H1 (cell line): ENCODE measurements at regions not wholly inside any gene's neighbourhood (a gene's known extent, or its start where the extent isn't known, plus 50 kb on each side); places are given as distances from the start of the nearest gene placed in this dataset.

ENCODE experiments used
- CTCF ChIA-PET: fragments of 300-600 bp; sonication (Branson Sonifier 250); formaldehyde crosslinking; loops from one replicate; lab custom pipeline; 2021; ENCODE audit not compliant: partially characterized antibody; lab: Charles Lee
- POLR2A ChIA-PET: fragments of 300-600 bp; sonication (Branson Sonifier 250); formaldehyde crosslinking; loops from one replicate; lab custom pipeline; 2021; ENCODE audit warnings: inconsistent platforms; ENCODE audit not compliant: partially characterized antibody; lab: Charles Lee
- DNase-seq, 2 experiments: peaks; one replicate each; pipeline versions ENCODE4 v3.0.0 to v3.0.0-alpha.2; 2010 to 2022; ENCODE audit warnings: low spot score in 2 of 2, low read depth in 1 of 2, mixed read lengths in 1 of 2
- FAIRE-seq: peaks from 2 replicates; lab custom pipeline; 2011; peaks lifted over from hg19 to GRCh38; lab: Jason Lieb, UNC
- H2AFZ ChIP-seq: 2 replicates; pipeline ENCODE4 v1.8.1; 2012; ENCODE audit warnings: low read length, inconsistent platforms
- H2AK5ac ChIP-seq: 2 replicates; pipeline ENCODE4 v1.6.1; 2013; ENCODE audit warnings: low read depth, low read length
- H2BK120ac ChIP-seq: replicated peaks from 2 replicates; pipeline ENCODE3; 2013; ENCODE audit warnings: low read depth, low read length, inconsistent platforms
- H2BK12ac ChIP-seq: 2 replicates; pipeline ENCODE4 v1.6.1; 2013; ENCODE audit warnings: low read depth, low read length
- H2BK15ac ChIP-seq: 2 replicates; pipeline ENCODE4 v1.6.1; 2013; ENCODE audit warnings: low read length
- H2BK20ac ChIP-seq: 2 replicates; pipeline ENCODE4 v1.6.1; 2013; ENCODE audit warnings: low read length
- H2BK5ac ChIP-seq: 2 replicates; pipeline ENCODE4 v1.6.1; 2013; ENCODE audit warnings: low read depth, low read length
- H3K14ac ChIP-seq: 2 replicates; pipeline ENCODE4 v1.6.1; 2013; ENCODE audit warnings: inconsistent platforms; ENCODE audit not compliant: insufficient read length
- H3K18ac ChIP-seq: 2 replicates; pipeline ENCODE4 v1.6.1; 2013; ENCODE audit warnings: low read length; ENCODE audit errors: extremely low read depth
- H3K23ac ChIP-seq: 2 replicates; pipeline ENCODE4 v1.6.1; 2013; ENCODE audit warnings: inconsistent platforms; ENCODE audit not compliant: insufficient read length
- H3K23me2 ChIP-seq: 2 replicates; pipeline ENCODE4 v1.6.1; 2013; ENCODE audit warnings: low read depth, low read length
- H3K27ac ChIP-seq: 2 replicates; pipeline ENCODE4 v1.6.1; 2011; ENCODE audit warnings: low read depth, low read length, inconsistent platforms
- H3K27me3 ChIP-seq, 4 experiments: replicated peaks in 1 of 4; 1 replicate in 1 of 4; 2 replicates in 3 of 4; pipeline versions ENCODE4 v1.6.1 to v1.8.1; 2011 to 2013; ENCODE audit warnings: low read length in 3 of 4, mild to moderate bottlenecking in 3 of 4, inconsistent platforms in 2 of 4, mixed read lengths in 2 of 4, moderate library complexity in 1 of 4; ENCODE audit not compliant: control insufficient read depth in 3 of 4, insufficient read depth in 3 of 4; ENCODE audit errors: extremely low read depth in 1 of 4
- H3K36me3 ChIP-seq, 4 experiments: 2 replicates each; pipeline versions ENCODE4 v1.6.1 to v1.8.1; 2011 to 2013; ENCODE audit warnings: mild to moderate bottlenecking in 4 of 4, low read length in 3 of 4, moderate library complexity in 2 of 4, control low read depth in 1 of 4, inconsistent platforms in 1 of 4; ENCODE audit not compliant: insufficient read depth in 4 of 4, control insufficient read depth in 2 of 4
- H3K4ac ChIP-seq: replicated peaks from 2 replicates; pipeline ENCODE3; 2013; ENCODE audit warnings: low read length, low read depth, mixed read lengths, inconsistent platforms; ENCODE audit not compliant: insufficient read length
- H3K4me1 ChIP-seq, 4 experiments: replicated peaks in 1 of 4; 1 replicate in 1 of 4; 2 replicates in 3 of 4; pipeline versions ENCODE4 v1.6.1 to v1.8.1; 2011 to 2013; ENCODE audit warnings: low read length in 3 of 4, inconsistent platforms in 2 of 4, mixed read lengths in 1 of 4; ENCODE audit not compliant: insufficient read depth in 4 of 4, control insufficient read depth in 3 of 4
- H3K4me2 ChIP-seq, 2 experiments: 2 replicates each; pipeline versions ENCODE4 v1.6.1 to v1.8.1; 2011 to 2013; ENCODE audit warnings: low read depth in 2 of 2, low read length in 2 of 2, control low read depth in 1 of 2, inconsistent platforms in 1 of 2, mild to moderate bottlenecking in 1 of 2; ENCODE audit not compliant: insufficient read depth in 1 of 2
- H3K4me3 ChIP-seq, 4 experiments: fragments of 200-600, 300-600 bp in 1 of 4; sonication (generic), shearing (Covaris generic), sonication (Bioruptor Twin) in 1 of 4; 2 replicates each; pipeline versions ENCODE4 v1.5.1 to v1.8.1; 2011 to 2016; ENCODE audit warnings: low read length in 4 of 4, low read depth in 3 of 4, control low read depth in 2 of 4, inconsistent platforms in 2 of 4, mild to moderate bottlenecking in 2 of 4, mixed read lengths in 1 of 4, moderate library complexity in 1 of 4; ENCODE audit not compliant: insufficient read depth in 2 of 4; ENCODE audit errors: extremely low read depth in 1 of 4
- H3K56ac ChIP-seq: replicated peaks from 2 replicates; pipeline ENCODE3; 2013; ENCODE audit warnings: low read depth, mild to moderate bottlenecking, mixed read lengths, low read length, inconsistent platforms; ENCODE audit not compliant: insufficient read length
- H3K79me1 ChIP-seq: 2 replicates; pipeline ENCODE4 v1.6.1; 2013; ENCODE audit warnings: low read depth, low read length, control low read depth
- H3K79me2 ChIP-seq, 2 experiments: 2 replicates each; pipeline versions ENCODE4 v1.6.1 to v1.8.1; 2012 to 2013; ENCODE audit warnings: low read length in 2 of 2, mild to moderate bottlenecking in 2 of 2, inconsistent platforms in 1 of 2; ENCODE audit not compliant: insufficient read depth in 2 of 2, control insufficient read depth in 1 of 2
- H3K9ac ChIP-seq, 4 experiments: replicated peaks in 1 of 4; 1 replicate in 1 of 4; 2 replicates in 3 of 4; pipeline versions ENCODE4 v1.6.1 to v1.8.1; 2011 to 2013; ENCODE audit warnings: low read depth in 3 of 4, low read length in 3 of 4, control low read depth in 2 of 4, mild to moderate bottlenecking in 2 of 4, moderate library complexity in 2 of 4, inconsistent platforms in 1 of 4; ENCODE audit errors: extremely low read depth in 1 of 4
- H3K9me3 ChIP-seq, 2 experiments: 2 replicates each; pipeline versions ENCODE4 v1.6.1 to v1.8.1; 2012 to 2013; ENCODE audit warnings: mild to moderate bottlenecking in 2 of 2, moderate library complexity in 2 of 2, control low read depth in 1 of 2, inconsistent platforms in 1 of 2, low read depth in 1 of 2, low read length in 1 of 2, mixed read lengths in 1 of 2; ENCODE audit not compliant: insufficient read depth in 2 of 2
- H4K20me1 ChIP-seq, 2 experiments: replicated peaks in 1 of 2; 2 replicates each; pipeline versions ENCODE3 to v1.8.1; 2011 to 2013; ENCODE audit warnings: inconsistent platforms in 2 of 2, low read length in 2 of 2, mild to moderate bottlenecking in 1 of 2; ENCODE audit not compliant: insufficient read depth in 2 of 2, control insufficient read depth in 1 of 2
- H4K5ac ChIP-seq: 2 replicates; pipeline ENCODE4 v1.6.1; 2013; ENCODE audit warnings: low read length, low read depth, mixed read lengths, inconsistent platforms; ENCODE audit not compliant: insufficient read length
- H4K8ac ChIP-seq: 2 replicates; pipeline ENCODE4 v1.8.0; 2013; ENCODE audit warnings: mild to moderate bottlenecking, moderate library complexity, low read length, inconsistent platforms; ENCODE audit not compliant: insufficient read depth; ENCODE audit errors: extremely low read depth
- H4K91ac ChIP-seq: replicated peaks from 2 replicates; pipeline ENCODE3; 2013; ENCODE audit warnings: low read length, mixed read lengths, inconsistent platforms; ENCODE audit not compliant: insufficient read length
- SIRT6 ChIP-seq: IDR thresholded peaks from one replicate; pipeline ENCODE4 v1.7.1; 2012; ENCODE audit warnings: low read length, inconsistent platforms
- WGBS, 2 experiments: shearing (Covaris generic) in 1 of 2; methylation state at CpG; one replicate each; pipeline versions ENCODE4 v1.1.6 to v1.1.7; 2013 to 2015; ENCODE audit warnings: low lambda C conversion rate in 2 of 2, mixed read lengths in 2 of 2, inconsistent platforms in 1 of 2, low coverage in 1 of 2, missing lambda C conversion rate in 1 of 2; ENCODE audit not compliant: insufficient replicate concordance in 2 of 2, insufficient coverage in 1 of 2, insufficient read length in 1 of 2; ENCODE audit errors: extremely low coverage in 1 of 2, missing lambda C conversion rate in 1 of 2; 5-methylcytosine and 5-hydroxymethylcytosine counted together

DNA sequence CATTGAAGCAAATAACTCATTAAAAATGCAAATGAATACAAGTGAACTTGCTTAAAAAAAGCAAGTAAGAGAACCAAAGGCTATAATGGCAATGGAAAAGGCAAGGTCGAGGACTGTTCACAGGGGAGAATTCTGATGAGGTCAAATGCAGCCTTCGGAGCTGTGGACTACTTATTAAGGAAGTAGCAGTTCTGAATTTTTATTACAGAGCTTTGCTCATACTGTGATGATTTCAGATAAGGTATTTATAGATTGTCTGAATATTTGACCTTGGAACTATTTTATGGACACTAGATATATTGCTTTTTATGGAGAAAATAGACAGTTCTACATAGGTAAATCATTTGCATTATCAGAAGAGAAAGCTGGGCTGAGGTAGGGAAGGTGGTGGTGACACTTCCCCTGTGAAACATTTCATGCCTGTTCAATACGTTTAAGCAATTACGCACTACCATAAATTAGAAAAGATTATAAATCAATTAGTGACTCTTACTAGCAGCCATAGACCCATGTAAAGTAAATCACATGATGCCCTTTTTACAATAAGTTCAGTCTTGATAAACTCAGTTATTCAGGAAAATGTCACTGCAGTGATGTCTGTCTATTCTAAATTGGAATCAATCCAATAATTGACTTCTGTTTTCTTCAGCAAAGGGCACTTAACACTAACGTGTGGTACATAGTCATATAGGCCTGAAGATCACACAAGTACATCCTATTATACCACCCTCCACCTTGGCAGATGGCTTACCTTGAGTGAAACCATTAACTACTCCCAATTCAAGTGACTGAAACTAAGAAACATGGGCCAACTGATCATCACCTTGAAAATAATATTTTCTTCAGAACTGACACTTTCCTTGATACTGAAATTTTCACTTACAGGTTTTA is 260.0 kb downstream of the KLF12 start:
- Histone ChIP-seq H3K23me2 (peaks cover 2% of the 10 kb centered on the region; the same call in 1 of the 2 replicates), H4K91ac (no peak overlapping the region), H4K8ac (no peak overlapping the region), H3K4ac (no peak overlapping the region), H3K9ac (no peak overlapping the region), H2AFZ (no peak overlapping the region), H4K5ac (no peak overlapping the region), H3K4me2 (no peak overlapping the region), H3K79me1 (no peaks in the 10 kb centered on the region), H2BK12ac (no peak overlapping the region), H3K56ac (no peak overlapping the region), H2AK5ac (no peak overlapping the region), H3K18ac (no peak overlapping the region), H3K23ac (no peak overlapping the region), H3K36me3 (no peaks in the 10 kb centered on the region), H2BK15ac (no peak overlapping the region), H3K79me2 (no peaks in the 10 kb centered on the region), H3K9me3 (0 out of 4 replicates have a peak, but pooled peaks cover 0 to 2% of the 10 kb centered on the region in 2 experiments), H2BK120ac (no peak overlapping the region), H3K27ac (no peak overlapping the region), H3K4me1 (peaks cover 3 to 9% (median 5%) of the 10 kb centered on the region in 4 experiments; a peak in 5 of 7 replicates), H3K4me3 (no peak overlapping the region), H3K14ac (no peak overlapping the region), H3K27me3 (no peaks in the 10 kb centered on the region), H4K20me1 (no peaks in the 10 kb centered on the region), H2BK5ac (no peak overlapping the region), H2BK20ac (no peak overlapping the region)
- no peak for TF ChIP-seq SIRT6
- CTCF ChIA-PET, result interaction anchor here (0.8 kb wide), 1 partner anchor 9 kb away, joined by 3 read pairs; no protein-coding TSS in a partner anchor
- POLR2A ChIA-PET, result interaction anchor here (0.7 kb wide), 1 partner anchor 520 kb away, joined by 3 read pairs; no protein-coding TSS in a partner anchor
- FAIRE-seq (no peak), DNase-seq (no peak)
- 93% methylated on average over 5 of the region's 5 CpGs; no CpG with 5 or more reads in 1 of the 2 experiments for WGBS, 2 experiments
